ENCODE measurements at regions not wholly inside any gene's neighbourhood (a gene's known extent, or its start where the extent isn't known, plus 50 kb on each side); places are given as distances from the start of the nearest gene placed in this dataset.

DNA sequence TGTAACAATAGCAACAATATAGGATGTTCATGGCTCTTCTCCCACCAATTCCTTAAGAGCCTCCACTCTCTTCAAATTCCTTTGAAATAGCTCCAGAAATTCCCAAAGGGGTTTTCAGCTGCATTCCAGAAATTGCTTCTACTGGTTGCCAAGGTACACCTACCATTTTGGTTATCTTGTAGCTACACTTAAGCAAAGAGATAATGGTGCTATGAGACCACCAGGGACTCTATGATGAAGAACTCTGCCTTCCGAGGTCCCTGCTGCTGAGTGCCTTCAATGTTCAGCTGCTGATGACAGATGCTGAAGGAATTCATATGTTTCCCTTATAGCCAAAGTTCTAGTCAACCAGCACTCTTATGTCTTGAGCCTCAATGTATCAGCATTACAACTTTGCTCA lies 78.4 kb downstream of the POU4F1 start:
- intact Hi-C loops (cut with micrococcal nuclease; ENCODE audit: unreplicated experiment) = no loop called here
- H3K27me3 ChIP-seq (ENCODE audit: control insufficient read depth in 1 of 2, insufficient read depth in 2 of 2, low read length in 2 of 2) = no peaks in the 10 kb centered on the region
- no peaks in the 10 kb centered on the region for H3K36me3 ChIP-seq (replicated peaks in 1 of 2; ENCODE audit: control insufficient read depth in 1 of 2, insufficient read depth in 2 of 2, low read length in 2 of 2)
- no peaks in the 10 kb centered on the region for H4K20me1 ChIP-seq (ENCODE audit: insufficient read depth, low read length)
- ATAC-seq (no peak), DNase-seq (ENCODE audit: low spot score) (no peak), FAIRE-seq (no peak)
- ChIA-PET POLR2A (no interaction called here), CTCF (ENCODE audit: low intra/inter-chr PET ratio, low total read pairs) (no interaction called here)
- WGBS (ENCODE audit: low lambda C conversion rate) = 0% methylated on average over 1 of the region's 1 CpG
- no peak overlapping the region for H3K4me3 ChIP-seq (replicated peaks in 1 of 3; ENCODE audit: insufficient read depth in 1 of 3, low read depth in 2 of 3, low read length in 3 of 3)
- TF ChIP-seq ZNF598 (CRISPR knock-in tag; IDR thresholded peaks at IDR 0.05; ENCODE audit: borderline replicate concordance) = no peak
- no peak for TF ChIP-seq POLR2A (IDR thresholded peaks at IDR 0.05; ENCODE audit: insufficient read depth in 1 of 2, low read depth in 2 of 2, low read length in 2 of 2)
- no peak for TF ChIP-seq SALL2 (CRISPR knock-in tag; IDR thresholded peaks at IDR 0.05)
- no peak for TF ChIP-seq CHD4 (IDR thresholded peaks at IDR 0.05; ENCODE audit: borderline replicate concordance, low read length)
- TF ChIP-seq, protein P1, sequence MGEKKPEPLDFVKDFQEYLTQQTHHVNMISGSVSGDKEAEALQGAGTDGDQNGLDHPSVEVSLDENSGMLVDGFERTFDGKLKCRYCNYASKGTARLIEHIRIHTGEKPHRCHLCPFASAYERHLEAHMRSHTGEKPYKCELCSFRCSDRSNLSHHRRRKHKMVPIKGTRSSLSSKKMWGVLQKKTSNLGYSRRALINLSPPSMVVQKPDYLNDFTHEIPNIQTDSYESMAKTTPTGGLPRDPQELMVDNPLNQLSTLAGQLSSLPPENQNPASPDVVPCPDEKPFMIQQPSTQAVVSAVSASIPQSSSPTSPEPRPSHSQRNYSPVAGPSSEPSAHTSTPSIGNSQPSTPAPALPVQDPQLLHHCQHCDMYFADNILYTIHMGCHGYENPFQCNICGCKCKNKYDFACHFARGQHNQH (CRISPR knock-in tag; IDR thresholded peaks at IDR 0.05) = no peak
- TF ChIP-seq GABPB1 (CRISPR knock-in tag; IDR thresholded peaks at IDR 0.05) = no peak
- TF ChIP-seq AGO2 (optimal IDR thresholded peaks at IDR 0.05; ENCODE audit: low read depth, low read length) = no peak
- no peak for TF ChIP-seq PAF1 (CRISPR knock-in tag; IDR thresholded peaks at IDR 0.05)
- no peak for TF ChIP-seq GFI1 (CRISPR knock-in tag; IDR thresholded peaks at IDR 0.05; ENCODE audit: borderline replicate concordance)
- TF ChIP-seq ZNF124 (CRISPR knock-in tag; IDR thresholded peaks at IDR 0.05) = no peak
- TF ChIP-seq TCF7L2 (IDR thresholded peaks at IDR 0.05; ENCODE audit: low read depth, low read length) = no peak
- no peak for TF ChIP-seq NFE2L1 (CRISPR knock-in tag; IDR thresholded peaks at IDR 0.05; ENCODE audit: borderline replicate concordance)
- no peak for TF ChIP-seq SATB2 (CRISPR knock-in tag; IDR thresholded peaks at IDR 0.05)
- no peak for TF ChIP-seq CREB3 (CRISPR knock-in tag; IDR thresholded peaks at IDR 0.05)
- no peak for TF ChIP-seq POGZ (CRISPR knock-in tag; IDR thresholded peaks at IDR 0.05)
- TF ChIP-seq, protein P2, sequence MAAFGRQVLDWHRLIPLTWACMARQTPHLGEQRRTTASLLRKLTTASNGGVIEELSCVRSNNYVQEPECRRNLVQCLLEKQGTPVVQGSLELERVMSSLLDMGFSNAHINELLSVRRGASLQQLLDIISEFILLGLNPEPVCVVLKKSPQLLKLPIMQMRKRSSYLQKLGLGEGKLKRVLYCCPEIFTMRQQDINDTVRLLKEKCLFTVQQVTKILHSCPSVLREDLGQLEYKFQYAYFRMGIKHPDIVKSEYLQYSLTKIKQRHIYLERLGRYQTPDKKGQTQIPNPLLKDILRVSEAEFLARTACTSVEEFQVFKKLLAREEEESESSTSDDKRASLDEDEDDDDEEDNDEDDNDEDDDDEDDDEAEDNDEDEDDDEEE (CRISPR knock-in tag; IDR thresholded peaks at IDR 0.05) = no peak
- TF ChIP-seq ZNF280B (CRISPR knock-in tag; IDR thresholded peaks at IDR 0.05; ENCODE audit: borderline replicate concordance) = no peak
- no peak for TF ChIP-seq ZNF337 (CRISPR knock-in tag; IDR thresholded peaks at IDR 0.05; ENCODE audit: borderline replicate concordance, low read depth)
- no peak overlapping the region for H3K4me2 ChIP-seq (ENCODE audit: low read depth, low read length)
- H3K9me3 ChIP-seq (ENCODE audit: low read length) = no peaks in the 10 kb centered on the region
- BruUV-seq (replicated peaks) = no TSS peak
- H3K27ac ChIP-seq (ENCODE audit: extremely low read length, insufficient read depth, low read length) = no peak overlapping the region
- H3K79me2 ChIP-seq (ENCODE audit: insufficient read depth, low read length) = no peaks in the 10 kb centered on the region
- no peak overlapping the region for H3K9ac ChIP-seq (ENCODE audit: insufficient read depth, low read depth, low read length)
- no peaks in the 10 kb centered on the region for H3K4me1 ChIP-seq (ENCODE audit: insufficient read depth, low read length)
- no peak overlapping the region for H2AFZ ChIP-seq (ENCODE audit: low read length)
- in situ Hi-C loops (cut with HindIII; ENCODE audit: extremely low pct_ligation_motif_present, low pct_unique_long_range_greater_than_20kb) = no loop called here

Measured in HepG2 (cell line).